HG03575 (cell line): ENCODE measurements at regions not wholly inside any gene's neighbourhood (a gene's known extent, or its start where the extent isn't known, plus 50 kb on each side); places are given as distances from the start of the nearest gene placed in this dataset.

Experiments used
- ATAC-seq: cut with Tn5 transposase; IDR thresholded peaks from one replicate; pipeline ENCODE4 v1.9.1; 2021; ENCODE audit not compliant: unreplicated experiment, insufficient number of reproducible peaks, low FRiP score; ENCODE audit errors: extremely low read depth

DNA sequence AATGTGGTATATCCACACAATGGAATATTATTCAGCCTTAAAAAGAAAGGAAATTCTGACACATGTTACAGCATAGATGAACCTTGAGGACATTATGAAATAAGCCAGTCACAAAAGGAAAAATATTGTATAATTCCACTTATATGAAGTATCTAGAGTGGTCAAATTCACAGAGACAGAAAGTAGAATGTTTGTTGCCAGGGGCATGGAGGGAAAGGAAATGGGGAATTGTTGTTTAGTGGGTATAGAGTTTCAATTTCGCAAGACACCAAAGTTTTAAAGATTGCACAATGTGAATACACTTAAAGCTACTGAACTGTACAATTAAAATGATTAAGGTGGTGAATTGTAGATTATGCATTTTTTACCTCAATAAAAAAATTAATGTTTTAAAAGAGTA, 92.9 kb downstream of the TXNL1 start:
- ATAC-seq = no peak

DNA sequence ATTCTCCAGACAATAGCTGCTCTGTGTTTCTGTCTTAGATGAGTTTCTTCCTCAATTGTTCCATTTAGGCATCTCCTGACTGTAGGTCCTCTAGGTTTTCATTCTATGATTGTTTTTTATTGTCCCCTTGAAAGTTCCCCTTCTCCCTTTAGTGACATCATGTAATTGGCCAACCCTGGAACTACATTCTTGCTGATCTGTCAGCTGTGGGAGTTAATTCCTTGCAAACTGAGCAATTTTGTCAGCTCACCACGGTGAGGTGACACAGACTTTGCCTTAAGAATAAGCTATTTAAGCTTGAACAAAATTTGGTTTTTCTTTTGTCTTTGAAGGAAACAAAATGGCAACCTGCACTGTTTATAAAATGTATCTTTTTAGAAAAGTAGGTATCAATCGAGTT, 95.9 kb downstream of the TXNL1 start:
- ATAC-seq = no peak

DNA sequence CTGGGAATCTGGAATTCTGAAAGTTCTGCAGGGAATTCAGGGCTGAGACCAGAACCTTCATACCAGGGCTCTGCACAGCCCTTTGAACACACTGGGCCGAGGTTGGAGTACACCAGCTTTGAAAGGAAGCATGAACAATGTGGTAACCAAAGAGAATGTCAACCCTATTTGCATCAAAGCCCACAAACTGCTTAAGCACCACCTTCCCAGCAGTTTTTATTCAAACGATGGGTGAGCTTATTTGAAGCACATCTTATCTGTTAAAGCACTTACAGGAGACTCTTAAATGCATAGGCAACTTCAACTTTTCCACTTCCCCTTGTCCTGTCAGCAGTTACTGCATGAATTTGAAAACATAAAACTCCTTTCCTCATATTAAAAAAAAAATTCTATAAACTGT, 96.6 kb downstream of the TXNL1 start:
- ATAC-seq = no peak

DNA sequence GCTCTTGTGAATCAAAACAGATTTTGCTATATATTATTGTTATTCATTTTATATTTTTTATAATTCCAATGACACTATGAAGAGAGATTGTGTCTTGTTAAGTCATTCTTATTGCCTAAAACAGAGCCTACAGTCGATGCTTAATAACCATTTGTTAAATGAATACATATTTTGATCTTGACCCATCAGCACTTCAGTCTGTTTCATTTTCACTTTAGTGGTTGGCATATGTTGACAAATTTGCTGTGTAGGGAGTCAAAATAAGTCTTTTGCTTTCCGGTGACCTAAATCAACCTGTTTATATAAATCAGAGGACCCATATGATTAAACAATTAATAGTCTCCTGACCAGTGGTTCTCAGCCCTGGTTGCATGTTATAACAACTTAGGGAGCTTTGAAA, 97.1 kb downstream of the TXNL1 start:
- ATAC-seq = no peak

- ATAC-seq = no peak
These were observed 99.6 kb downstream of the TXNL1 start for GRCh38 chr18:56538746-56539145.

GRCh38 chr18:56532176-56532840, 106.1 kb downstream of the TXNL1 start:
- peak; percentile 98 for ATAC-seq

- ATAC-seq = no peak
These were observed 115.6 kb downstream of the TXNL1 start for GRCh38 chr18:56522816-56523215.

- ATAC-seq = no peak
These were observed 117.1 kb downstream of the TXNL1 start for GRCh38 chr18:56521263-56521662.

DNA sequence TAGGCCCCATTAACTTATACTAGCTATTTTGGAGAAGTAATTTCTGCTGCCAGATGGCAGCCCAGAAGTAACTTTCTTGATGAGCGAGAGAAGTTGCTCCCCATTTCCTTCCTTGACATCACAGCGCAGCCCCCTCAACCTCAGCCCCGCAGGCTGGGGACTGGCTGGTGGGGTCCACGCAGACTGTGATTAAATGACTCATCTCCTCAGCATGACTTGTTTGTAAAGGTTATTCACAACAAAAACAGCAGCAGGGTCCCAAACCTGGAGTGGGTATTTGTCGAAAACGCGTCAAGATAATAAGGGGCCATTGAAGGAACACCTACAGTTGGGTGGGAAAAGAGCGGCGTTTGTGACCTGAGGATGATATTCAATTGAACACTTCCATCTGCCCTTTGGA, 120.6 kb downstream of the TXNL1 start:
- no peak for ATAC-seq

- no peak for ATAC-seq
These were observed 121.2 kb downstream of the TXNL1 start for GRCh38 chr18:56517196-56517595.

DNA sequence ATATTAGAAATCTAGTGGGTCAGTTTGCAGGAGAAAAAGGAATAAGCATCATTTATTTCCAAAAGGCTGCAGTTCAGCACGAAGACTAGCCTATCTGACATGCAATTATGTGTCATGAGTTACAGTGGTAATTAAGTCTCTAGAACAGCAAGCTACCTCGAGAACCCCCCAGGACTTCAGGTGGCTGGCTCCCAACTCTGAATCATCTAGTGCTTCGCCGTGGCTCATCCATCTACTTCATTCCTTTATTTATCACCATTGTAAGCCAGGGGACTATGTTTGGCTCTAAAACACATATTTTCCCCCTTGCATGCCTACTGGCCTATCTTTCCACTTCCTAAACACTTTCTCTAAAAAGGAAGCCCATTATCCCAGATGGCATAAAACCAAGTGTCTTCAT, 121.6 kb downstream of the TXNL1 start:
- no peak for ATAC-seq

- ATAC-seq = no peak
These were observed 122.9 kb downstream of the TXNL1 start for GRCh38 chr18:56515522-56515921.

DNA sequence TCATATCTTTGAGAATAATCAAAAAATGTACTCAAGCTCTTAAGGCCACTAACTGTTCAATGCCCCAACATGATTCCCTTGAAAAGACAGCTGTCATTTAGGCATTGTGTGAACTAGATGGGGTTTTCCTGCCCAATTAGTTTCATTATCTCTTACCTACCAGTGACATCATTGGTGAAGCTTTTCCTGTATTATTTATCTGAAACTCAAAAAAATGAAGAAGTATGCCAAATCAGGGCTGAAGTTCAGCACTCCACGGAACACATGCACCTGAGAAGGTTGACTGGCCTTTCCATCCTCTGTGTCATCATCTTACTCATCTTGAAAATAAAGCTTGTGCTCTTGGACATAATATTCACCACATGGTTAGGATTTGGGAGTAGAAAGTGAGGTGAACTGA, 126.4 kb downstream of the TXNL1 start:
- no peak for ATAC-seq

- no peak for ATAC-seq
These were observed 128.3 kb downstream of the TXNL1 start for GRCh38 chr18:56510108-56510507.

DNA sequence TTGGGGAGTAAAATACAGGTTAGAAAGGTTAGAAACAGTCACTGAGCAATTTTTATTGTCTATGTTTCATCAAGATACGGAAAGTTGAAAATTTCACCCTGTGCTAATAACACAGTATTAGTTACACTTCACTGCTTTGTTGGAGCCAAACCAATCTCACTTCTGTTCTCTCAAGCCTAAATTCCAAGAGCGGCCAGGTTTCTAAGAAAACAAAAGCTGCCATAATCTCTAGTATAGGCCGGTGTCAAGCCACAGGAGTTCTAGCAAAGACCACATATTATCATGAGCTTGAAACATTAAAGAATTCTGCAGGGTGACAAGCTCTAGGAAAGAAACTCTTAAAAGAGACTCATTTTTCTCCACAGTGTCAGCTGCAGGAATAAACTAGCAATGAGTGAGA, 128.7 kb downstream of the TXNL1 start:
- no peak for ATAC-seq

GRCh38 chr18:56508370-56509036, 129.9 kb downstream of the TXNL1 start:
- no peak for ATAC-seq

GRCh38 chr18:56505971-56506370, 132.4 kb downstream of the TXNL1 start:
- no peak for ATAC-seq

DNA sequence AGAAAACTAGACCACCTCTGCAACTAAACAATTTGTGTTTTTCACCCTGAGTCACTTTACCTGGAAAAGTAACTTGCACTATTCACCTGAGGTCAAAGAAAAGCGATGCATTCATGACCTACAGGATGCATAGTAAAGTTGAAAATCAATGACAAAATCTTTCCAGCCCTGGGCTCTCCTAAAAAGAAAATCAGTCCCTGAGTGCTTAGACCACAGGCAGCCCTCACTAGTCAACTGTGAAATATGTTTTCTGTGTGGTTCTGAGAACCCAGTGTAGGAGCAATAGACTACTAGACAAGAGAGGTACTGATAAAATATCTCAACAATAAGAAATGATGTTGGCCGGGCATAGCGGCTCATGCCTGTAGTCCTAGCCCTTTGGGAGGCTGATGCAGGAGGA, 133.1 kb downstream of the TXNL1 start:
- ATAC-seq = no peak

GRCh38 chr18:56501896-56502295, 136.5 kb downstream of the TXNL1 start:
- ATAC-seq = no peak

GRCh38 chr18:56495884-56496283, 142.5 kb downstream of the TXNL1 start:
- no peak for ATAC-seq

DNA sequence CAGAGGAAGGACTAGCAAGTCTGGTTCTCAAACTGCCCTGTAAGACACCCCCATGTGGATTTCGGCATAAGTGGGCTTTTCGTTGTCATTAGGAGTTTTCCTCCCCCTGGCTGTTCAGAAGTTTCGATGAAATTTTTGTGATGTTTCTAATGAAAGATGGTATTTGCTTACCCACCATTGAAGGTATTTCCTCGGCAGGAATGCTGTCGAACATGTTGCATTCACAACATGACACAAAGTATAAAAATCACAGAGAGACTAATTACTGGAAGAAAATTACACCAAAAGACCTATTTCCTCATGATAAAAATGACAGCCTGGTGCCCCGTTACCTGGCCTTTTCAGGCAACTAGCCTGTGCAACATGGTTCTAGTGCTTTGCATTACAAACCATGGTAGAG, 144.9 kb downstream of the TXNL1 start:
- no peak for ATAC-seq
